Activated CD4-positive, alpha-beta T cell treated with anti-CD3 and anti-CD28 coated beads, Interleukin-2, amount 10 ng/mL, durations not matched to agents 24 days and 14 days (primary cell): ENCODE measurements at regions not wholly inside any gene's neighbourhood (a gene's known extent, or its start where the extent isn't known, plus 50 kb on each side); places are given as distances from the start of the nearest gene placed in this dataset.
"Not testable (repeated sequence)": the region's sequence is repeated elsewhere in the genome, so short reads cannot be mapped to it uniquely, and the experiment has no call there.

Source experiments
- DNase-seq: peaks from one replicate; pipeline ENCODE4 v3.0.0; 2022
- H3K27ac Mint-ChIP-seq: one replicate; pipeline ENCODE4 v1.8.0; 2022; ENCODE audit warnings: mild to moderate bottlenecking, mixed read lengths
- H3K27me3 Mint-ChIP-seq: one replicate; pipeline ENCODE4 v1.8.0; 2022; ENCODE audit warnings: mixed read lengths
- H3K36me3 Mint-ChIP-seq: one replicate; pipeline ENCODE4 v1.8.0; 2022; ENCODE audit warnings: low read depth, mild to moderate bottlenecking, mixed read lengths
- H3K4me1 Mint-ChIP-seq: one replicate; pipeline ENCODE4 v1.8.0; 2021; ENCODE audit warnings: mixed read lengths
- H3K4me3 Mint-ChIP-seq: one replicate; pipeline ENCODE4 v1.8.0; 2022; ENCODE audit warnings: mild to moderate bottlenecking, moderate library complexity, mixed read lengths
- H3K9me3 Mint-ChIP-seq: one replicate; pipeline ENCODE4 v1.8.0; 2021; ENCODE audit warnings: mixed read lengths
- intact Hi-C: fragments of 100-400 bp; cut with micrococcal nuclease; formaldehyde crosslinking; loops from one replicate; pipeline ENCODE4 v1.15.1; 2023

- DNase-seq, H3K27ac Mint-ChIP-seq, H3K4me3 Mint-ChIP-seq, H3K36me3 Mint-ChIP-seq, H3K4me1 Mint-ChIP-seq, intact Hi-C loops, H3K27me3 Mint-ChIP-seq: not testable (repeated sequence)
- H3K9me3 Mint-ChIP-seq: peaks cover 12% of the 10 kb centered on the region
Observed at GRCh38 chr16:5750439-5750838, 652.8 kb upstream of the EEF2KMT start.

GRCh38 chr16:5738586-5738985 lies 641.0 kb upstream of the EEF2KMT start:
- Mint-ChIP-seq H3K36me3 (no peaks in the 10 kb centered on the region), H3K4me1 (no peaks in the 10 kb centered on the region), H3K27me3 (no peaks in the 10 kb centered on the region), H3K9me3 (peaks cover 7% of the 10 kb centered on the region), H3K4me3 (no peak overlapping the region), H3K27ac (no peak overlapping the region)
- intact Hi-C loops: no loop called here
- DNase-seq: no peak

GRCh38 chr16:5736209-5736930 lies 638.8 kb upstream of the EEF2KMT start:
- no peak for DNase-seq
- H3K9me3 Mint-ChIP-seq: peaks cover 9% of the 10 kb centered on the region
- no peaks in the 10 kb centered on the region for H3K36me3 Mint-ChIP-seq
- no peak overlapping the region for H3K27ac Mint-ChIP-seq
- H3K27me3 Mint-ChIP-seq: no peaks in the 10 kb centered on the region
- intact Hi-C loops: no loop called here
- no peaks in the 10 kb centered on the region for H3K4me1 Mint-ChIP-seq
- H3K4me3 Mint-ChIP-seq: no peak overlapping the region

GRCh38 chr16:5735444-5735843 lies 637.8 kb upstream of the EEF2KMT start:
- H3K4me1 Mint-ChIP-seq: no peaks in the 10 kb centered on the region
- peaks cover 9% of the 10 kb centered on the region for H3K9me3 Mint-ChIP-seq
- DNase-seq: no peak
- H3K27me3 Mint-ChIP-seq: no peaks in the 10 kb centered on the region
- intact Hi-C loops: no loop called here
- H3K4me3 Mint-ChIP-seq: no peak overlapping the region
- H3K27ac Mint-ChIP-seq: no peak overlapping the region
- no peaks in the 10 kb centered on the region for H3K36me3 Mint-ChIP-seq

GRCh38 chr16:5730783-5731182 lies 633.2 kb upstream of the EEF2KMT start:
- no peaks in the 10 kb centered on the region for H3K36me3 Mint-ChIP-seq

GRCh38 chr16:5722116-5722619 lies 624.6 kb upstream of the EEF2KMT start:
- Mint-ChIP-seq H3K27me3 (no peaks in the 10 kb centered on the region), H3K4me1 (no peaks in the 10 kb centered on the region), H3K9me3 (peaks cover 8% of the 10 kb centered on the region), H3K36me3 (no peaks in the 10 kb centered on the region), H3K4me3 (no peak overlapping the region), H3K27ac (no peak overlapping the region)
- DNase-seq: no peak
- intact Hi-C loops: no loop called here

More at GRCh38 chr16:5730783-5731182, 633.2 kb upstream of the EEF2KMT start:
- no peaks in the 10 kb centered on the region for H3K4me1 Mint-ChIP-seq
- no peak overlapping the region for H3K4me3 Mint-ChIP-seq
- no peak for DNase-seq
- intact Hi-C loops: no loop called here
- no peaks in the 10 kb centered on the region for H3K27me3 Mint-ChIP-seq
- H3K9me3 Mint-ChIP-seq: peaks cover 5% of the 10 kb centered on the region
- no peak overlapping the region for H3K27ac Mint-ChIP-seq

GRCh38 chr16:5715155-5715554 lies 617.6 kb upstream of the EEF2KMT start:
- no peak for DNase-seq
- H3K4me3 Mint-ChIP-seq: no peak overlapping the region
- no peak overlapping the region for H3K27ac Mint-ChIP-seq
- no peaks in the 10 kb centered on the region for H3K27me3 Mint-ChIP-seq
- intact Hi-C loops: no loop called here
- H3K9me3 Mint-ChIP-seq: peaks cover 8% of the 10 kb centered on the region
- no peaks in the 10 kb centered on the region for H3K4me1 Mint-ChIP-seq
- H3K36me3 Mint-ChIP-seq: no peaks in the 10 kb centered on the region

- intact Hi-C loops: no loop called here
- DNase-seq: no peak
- H3K27me3 Mint-ChIP-seq: no peaks in the 10 kb centered on the region
- no peaks in the 10 kb centered on the region for H3K4me1 Mint-ChIP-seq
- no peak overlapping the region for H3K27ac Mint-ChIP-seq
- peaks cover 13% of the 10 kb centered on the region for H3K9me3 Mint-ChIP-seq
- no peaks in the 10 kb centered on the region for H3K36me3 Mint-ChIP-seq
- H3K4me3 Mint-ChIP-seq: no peak overlapping the region
Observed at GRCh38 chr16:5709889-5710288, 612.3 kb upstream of the EEF2KMT start.

GRCh38 chr16:5706211-5706610 lies 608.6 kb upstream of the EEF2KMT start:
- H3K4me1 Mint-ChIP-seq: no peaks in the 10 kb centered on the region
- H3K36me3 Mint-ChIP-seq: no peaks in the 10 kb centered on the region
- intact Hi-C loops: no loop called here
- peaks cover 20% of the 10 kb centered on the region for H3K9me3 Mint-ChIP-seq
- no peaks in the 10 kb centered on the region for H3K27me3 Mint-ChIP-seq
- no peak overlapping the region for H3K4me3 Mint-ChIP-seq
- H3K27ac Mint-ChIP-seq: no peak overlapping the region
- no peak for DNase-seq

- no peak overlapping the region for H3K4me3 Mint-ChIP-seq
- H3K36me3 Mint-ChIP-seq: no peaks in the 10 kb centered on the region
- DNase-seq: no peak
- H3K27me3 Mint-ChIP-seq: no peaks in the 10 kb centered on the region
- H3K27ac Mint-ChIP-seq: no peak overlapping the region
- intact Hi-C loops: no loop called here
- H3K9me3 Mint-ChIP-seq: peaks cover 20% of the 10 kb centered on the region
- H3K4me1 Mint-ChIP-seq: no peaks in the 10 kb centered on the region
Observed at GRCh38 chr16:5704271-5704670, 606.7 kb upstream of the EEF2KMT start.

GRCh38 chr16:5693426-5693825 lies 595.8 kb upstream of the EEF2KMT start:
- Mint-ChIP-seq H3K36me3 (no peaks in the 10 kb centered on the region), H3K9me3 (peaks cover 4% of the 10 kb centered on the region), H3K4me1 (no peaks in the 10 kb centered on the region), H3K27ac (no peak overlapping the region), H3K4me3 (no peak overlapping the region), H3K27me3 (no peaks in the 10 kb centered on the region)
- no peak for DNase-seq
- intact Hi-C loops: no loop called here

- H3K4me1 Mint-ChIP-seq: no peaks in the 10 kb centered on the region
- intact Hi-C loops: no loop called here
- no peaks in the 10 kb centered on the region for H3K36me3 Mint-ChIP-seq
- H3K9me3 Mint-ChIP-seq: peaks cover 7% of the 10 kb centered on the region
- no peaks in the 10 kb centered on the region for H3K27me3 Mint-ChIP-seq
- H3K27ac Mint-ChIP-seq: no peak overlapping the region
- no peak for DNase-seq
- no peak overlapping the region for H3K4me3 Mint-ChIP-seq
Observed at GRCh38 chr16:5681966-5682365, 584.4 kb upstream of the EEF2KMT start.

GRCh38 chr16:5678371-5678770 lies 580.8 kb upstream of the EEF2KMT start:
- no peaks in the 10 kb centered on the region for H3K4me1 Mint-ChIP-seq
- DNase-seq: no peak
- H3K4me3 Mint-ChIP-seq: no peak overlapping the region
- no peaks in the 10 kb centered on the region for H3K36me3 Mint-ChIP-seq
- H3K27ac Mint-ChIP-seq: no peak overlapping the region
- H3K9me3 Mint-ChIP-seq: peaks cover 7% of the 10 kb centered on the region
- H3K27me3 Mint-ChIP-seq: no peaks in the 10 kb centered on the region
- intact Hi-C loops: no loop called here

- intact Hi-C loops: no loop called here
- H3K27me3 Mint-ChIP-seq: no peaks in the 10 kb centered on the region
- no peaks in the 10 kb centered on the region for H3K9me3 Mint-ChIP-seq
- no peak overlapping the region for H3K27ac Mint-ChIP-seq
- DNase-seq: no peak
- H3K36me3 Mint-ChIP-seq: no peaks in the 10 kb centered on the region
- no peak overlapping the region for H3K4me3 Mint-ChIP-seq
- H3K4me1 Mint-ChIP-seq: no peaks in the 10 kb centered on the region
Observed at GRCh38 chr16:5671421-5671820, 573.8 kb upstream of the EEF2KMT start.

GRCh38 chr16:5670198-5670597 lies 572.6 kb upstream of the EEF2KMT start:
- H3K36me3 Mint-ChIP-seq: no peaks in the 10 kb centered on the region
- no peak overlapping the region for H3K4me3 Mint-ChIP-seq
- H3K27me3 Mint-ChIP-seq: no peaks in the 10 kb centered on the region

More at GRCh38 chr16:5670198-5670597, 572.6 kb upstream of the EEF2KMT start:
- DNase-seq: no peak
- intact Hi-C loops: no loop called here
- Mint-ChIP-seq H3K27ac (no peak overlapping the region), H3K4me1 (no peaks in the 10 kb centered on the region), H3K9me3 (no peaks in the 10 kb centered on the region)
